ENCODE measurements at regions not wholly inside any gene's neighbourhood (a gene's known extent, or its start where the extent isn't known, plus 50 kb on each side); places are given as distances from the start of the nearest gene placed in this dataset.

GRCh38 chr5:101688156-101688555, 607.9 kb downstream of the SLCO4C1 start:
- TF ChIP-seq POLR2A (IDR thresholded peaks at IDR 0.05) (no peak), CTCF (IDR thresholded peaks at IDR 0.05) (no peak)

Data from uterus (tissue), 2 donors.